ENCODE measurements at regions not wholly inside any gene's neighbourhood (a gene's known extent, or its start where the extent isn't known, plus 50 kb on each side); places are given as distances from the start of the nearest gene placed in this dataset.

DNA sequence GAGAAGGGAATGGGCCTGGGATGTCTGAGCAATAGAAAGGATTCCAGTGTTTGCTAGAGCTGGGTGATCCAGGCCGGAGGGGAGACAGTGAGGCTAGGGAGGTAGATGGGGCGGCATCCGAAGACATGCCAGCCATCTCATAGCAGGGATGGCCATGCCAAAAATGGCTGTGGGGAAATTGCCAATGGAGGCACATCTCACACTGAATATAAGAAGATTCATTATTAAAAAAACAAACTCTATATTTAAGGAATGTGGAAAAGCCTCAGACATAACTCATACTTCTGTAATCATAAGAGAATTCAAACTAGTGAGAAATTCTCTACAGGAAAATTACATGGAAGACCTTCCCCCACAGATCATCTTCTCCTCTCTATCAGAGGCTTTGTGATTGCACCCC is 289.2 kb downstream of the FGF9 start:
- TF ChIP-seq, protein P1, sequence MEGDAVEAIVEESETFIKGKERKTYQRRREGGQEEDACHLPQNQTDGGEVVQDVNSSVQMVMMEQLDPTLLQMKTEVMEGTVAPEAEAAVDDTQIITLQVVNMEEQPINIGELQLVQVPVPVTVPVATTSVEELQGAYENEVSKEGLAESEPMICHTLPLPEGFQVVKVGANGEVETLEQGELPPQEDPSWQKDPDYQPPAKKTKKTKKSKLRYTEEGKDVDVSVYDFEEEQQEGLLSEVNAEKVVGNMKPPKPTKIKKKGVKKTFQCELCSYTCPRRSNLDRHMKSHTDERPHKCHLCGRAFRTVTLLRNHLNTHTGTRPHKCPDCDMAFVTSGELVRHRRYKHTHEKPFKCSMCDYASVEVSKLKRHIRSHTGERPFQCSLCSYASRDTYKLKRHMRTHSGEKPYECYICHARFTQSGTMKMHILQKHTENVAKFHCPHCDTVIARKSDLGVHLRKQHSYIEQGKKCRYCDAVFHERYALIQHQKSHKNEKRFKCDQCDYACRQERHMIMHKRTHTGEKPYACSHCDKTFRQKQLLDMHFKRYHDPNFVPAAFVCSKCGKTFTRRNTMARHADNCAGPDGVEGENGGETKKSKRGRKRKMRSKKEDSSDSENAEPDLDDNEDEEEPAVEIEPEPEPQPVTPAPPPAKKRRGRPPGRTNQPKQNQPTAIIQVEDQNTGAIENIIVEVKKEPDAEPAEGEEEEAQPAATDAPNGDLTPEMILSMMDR (conservative IDR thresholded peaks at IDR 0.05; ENCODE audit: low read depth, low read length): no peak

DNA sequence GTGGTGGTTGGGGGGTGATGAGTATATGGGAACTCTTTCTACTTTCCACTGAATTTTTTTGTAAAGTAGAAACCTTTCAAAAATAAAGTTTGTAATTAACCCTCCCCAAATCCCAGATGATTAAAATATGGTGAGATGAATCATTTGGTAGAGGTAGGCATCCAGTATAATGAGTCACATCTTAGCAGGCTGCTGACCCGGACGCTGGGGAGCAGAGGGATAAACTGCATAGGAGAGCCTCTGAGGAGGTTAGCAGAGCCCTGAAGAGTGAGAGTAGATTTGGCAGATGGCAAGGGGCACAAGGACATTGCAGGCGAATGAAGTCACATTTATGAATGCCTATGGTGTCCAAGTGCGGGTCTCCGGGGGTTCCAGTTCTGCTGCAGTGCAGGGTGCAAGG is 293.8 kb downstream of the FGF9 start:
- no peak overlapping the region for H3K4me3 ChIP-seq (ENCODE audit: low read length)
- TF ChIP-seq, protein P1 (conservative IDR thresholded peaks at IDR 0.05; ENCODE audit: low read depth, low read length): no peak
- no peak for DNase-seq (ENCODE audit: low read depth)

More for the DNA sequence above, 289.2 kb downstream of the FGF9 start:
- no peak overlapping the region for H3K4me3 ChIP-seq (ENCODE audit: low read length)
- no peak for DNase-seq (ENCODE audit: low read depth)

GRCh38 chr13:21965095-21965494 is 294.2 kb downstream of the FGF9 start:
- no peak overlapping the region for H3K4me3 ChIP-seq (ENCODE audit: low read length)
- TF ChIP-seq, protein P1 (conservative IDR thresholded peaks at IDR 0.05; ENCODE audit: low read depth, low read length): no peak
- no peak for DNase-seq (ENCODE audit: low read depth)

DNA sequence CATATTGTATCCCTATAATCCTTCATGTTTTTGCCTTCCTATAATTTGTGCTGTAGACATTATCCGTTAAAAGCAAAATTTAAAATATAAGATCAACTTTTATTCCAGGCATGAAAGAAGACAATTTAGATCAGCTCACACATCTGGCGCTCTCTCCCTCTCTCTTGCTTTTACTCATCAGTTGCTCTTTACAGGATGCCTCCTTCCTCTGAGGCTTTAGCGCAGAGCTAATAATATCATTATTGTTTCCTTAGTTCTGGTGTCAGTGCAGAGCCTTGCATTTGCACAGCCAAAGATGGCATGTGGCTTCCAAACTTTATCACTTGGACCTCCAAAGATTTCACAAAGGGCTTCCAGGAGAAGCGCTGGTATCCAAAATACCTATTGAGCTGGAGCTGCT is 295.1 kb downstream of the FGF9 start:
- no peak for DNase-seq (ENCODE audit: low read depth)
- no peak overlapping the region for H3K4me3 ChIP-seq (ENCODE audit: low read length)
- TF ChIP-seq, protein P1 (conservative IDR thresholded peaks at IDR 0.05; ENCODE audit: low read depth, low read length): no peak

- TF ChIP-seq, protein P1 (conservative IDR thresholded peaks at IDR 0.05; ENCODE audit: low read depth, low read length): no peak
- H3K4me3 ChIP-seq (ENCODE audit: low read length): no peak overlapping the region
- DNase-seq (ENCODE audit: low read depth): no peak
Measured at GRCh38 chr13:21967871-21968270, 297.0 kb downstream of the FGF9 start.

GRCh38 chr13:21970172-21970571 is 299.3 kb downstream of the FGF9 start:
- no peak for DNase-seq (ENCODE audit: low read depth)
- H3K4me3 ChIP-seq (ENCODE audit: low read length): no peak overlapping the region
- TF ChIP-seq, protein P1 (conservative IDR thresholded peaks at IDR 0.05; ENCODE audit: low read depth, low read length): no peak

DNA sequence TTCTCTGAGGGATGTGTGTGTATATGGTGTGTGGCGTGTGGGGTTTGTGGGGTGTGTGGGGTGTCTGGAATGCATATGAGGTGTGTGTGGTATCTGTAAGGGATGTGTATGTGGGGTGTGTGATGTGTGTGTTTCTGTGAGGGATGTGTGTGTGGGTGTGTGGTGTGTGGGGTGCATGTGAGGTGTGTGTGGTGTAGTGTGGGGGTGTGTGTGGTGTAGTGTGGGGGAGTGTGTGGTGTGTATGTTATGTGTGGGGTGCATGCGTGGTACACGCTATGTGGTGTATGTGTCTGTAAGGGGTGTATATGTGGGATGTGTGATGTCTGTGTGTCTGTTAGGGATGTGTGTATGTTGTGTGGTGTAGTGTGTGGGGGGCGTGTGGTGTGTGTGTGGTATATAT is 300.0 kb downstream of the FGF9 start:
- TF ChIP-seq, protein P1 (conservative IDR thresholded peaks at IDR 0.05; ENCODE audit: low read depth, low read length): no peak
- no peak overlapping the region for H3K4me3 ChIP-seq (ENCODE audit: low read length)
- no peak for DNase-seq (ENCODE audit: low read depth)

Measured in retinal pigment epithelial cell (primary cell).